ENCODE measurements at regions not wholly inside any gene's neighbourhood (a gene's known extent, or its start where the extent isn't known, plus 50 kb on each side); places are given as distances from the start of the nearest gene placed in this dataset.
"Not testable (repeated sequence)": the region's sequence is repeated elsewhere in the genome, so short reads cannot be mapped to it uniquely, and the experiment has no call there.

DNA sequence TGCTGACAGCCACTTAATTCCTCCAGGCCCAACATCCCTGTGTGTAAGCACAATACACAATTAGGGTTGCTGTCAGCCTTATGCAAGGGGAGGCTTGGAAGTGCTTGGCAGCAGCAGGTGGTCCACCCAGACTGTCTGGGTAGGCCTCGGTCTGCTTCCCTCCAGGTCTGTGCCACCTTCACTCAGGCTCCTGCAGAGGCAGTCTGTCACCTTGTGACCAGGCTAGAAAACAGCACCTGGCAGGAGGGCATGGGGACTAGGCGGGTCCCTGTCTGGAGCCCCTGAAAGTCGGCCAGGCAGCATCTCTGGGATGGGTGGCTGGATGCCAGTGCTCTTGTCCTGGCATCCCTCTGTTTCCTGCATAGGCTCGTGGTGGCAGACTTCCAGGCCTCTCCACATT lies 578.1 kb downstream of the KCNJ18 start:
- DNase-seq (no peak), ATAC-seq (ENCODE audit: low read depth) (no peak)
- TF ChIP-seq, protein P1, sequence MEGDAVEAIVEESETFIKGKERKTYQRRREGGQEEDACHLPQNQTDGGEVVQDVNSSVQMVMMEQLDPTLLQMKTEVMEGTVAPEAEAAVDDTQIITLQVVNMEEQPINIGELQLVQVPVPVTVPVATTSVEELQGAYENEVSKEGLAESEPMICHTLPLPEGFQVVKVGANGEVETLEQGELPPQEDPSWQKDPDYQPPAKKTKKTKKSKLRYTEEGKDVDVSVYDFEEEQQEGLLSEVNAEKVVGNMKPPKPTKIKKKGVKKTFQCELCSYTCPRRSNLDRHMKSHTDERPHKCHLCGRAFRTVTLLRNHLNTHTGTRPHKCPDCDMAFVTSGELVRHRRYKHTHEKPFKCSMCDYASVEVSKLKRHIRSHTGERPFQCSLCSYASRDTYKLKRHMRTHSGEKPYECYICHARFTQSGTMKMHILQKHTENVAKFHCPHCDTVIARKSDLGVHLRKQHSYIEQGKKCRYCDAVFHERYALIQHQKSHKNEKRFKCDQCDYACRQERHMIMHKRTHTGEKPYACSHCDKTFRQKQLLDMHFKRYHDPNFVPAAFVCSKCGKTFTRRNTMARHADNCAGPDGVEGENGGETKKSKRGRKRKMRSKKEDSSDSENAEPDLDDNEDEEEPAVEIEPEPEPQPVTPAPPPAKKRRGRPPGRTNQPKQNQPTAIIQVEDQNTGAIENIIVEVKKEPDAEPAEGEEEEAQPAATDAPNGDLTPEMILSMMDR (IDR thresholded peaks at IDR 0.05), result no peak
- intact Hi-C loops (cut with micrococcal nuclease), result no loop called here
- no peaks in the 10 kb centered on the region for H3K27me3 Mint-ChIP-seq
- no peaks in the 10 kb centered on the region for H3K4me1 Mint-ChIP-seq
- H3K9me3 Mint-ChIP-seq, result peaks cover 14% of the 10 kb centered on the region
- CTCF ChIA-PET, result no interaction called here
- POLR2A ChIA-PET, result no interaction called here
- no peak overlapping the region for H3K27ac Mint-ChIP-seq
- H3K36me3 Mint-ChIP-seq (ENCODE audit: low read depth), result no peaks in the 10 kb centered on the region
- H3K4me3 Mint-ChIP-seq, result no peak overlapping the region

DNA sequence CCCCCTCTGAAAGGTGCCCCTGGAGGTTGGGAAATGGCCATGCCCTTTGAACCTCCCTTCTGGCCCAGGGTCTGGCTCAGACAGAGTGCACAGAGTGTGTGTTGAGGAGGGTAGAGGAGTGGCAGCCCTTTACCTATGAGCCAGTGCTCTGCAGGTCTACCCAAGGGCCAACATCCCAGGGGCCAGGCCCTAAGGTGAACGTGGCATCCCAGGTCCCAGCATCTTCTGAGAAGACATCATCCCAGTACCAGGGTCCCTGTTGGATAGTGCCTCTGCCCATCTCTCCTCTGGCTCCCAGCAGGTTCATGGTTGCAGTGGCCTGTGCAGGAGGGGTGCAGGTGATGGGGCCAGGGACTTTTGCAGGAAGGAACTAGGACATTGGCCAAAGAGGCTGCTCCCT lies 578.5 kb downstream of the KCNJ18 start:
- H3K27me3 Mint-ChIP-seq; ATAC-seq (ENCODE audit: low read depth); H3K4me3 Mint-ChIP-seq; H3K36me3 Mint-ChIP-seq (ENCODE audit: low read depth); intact Hi-C loops (cut with micrococcal nuclease); CTCF ChIA-PET; DNase-seq; H3K4me1 Mint-ChIP-seq; H3K27ac Mint-ChIP-seq; POLR2A ChIA-PET: not testable (repeated sequence)
- peaks cover 15% of the 10 kb centered on the region for H3K9me3 Mint-ChIP-seq

DNA sequence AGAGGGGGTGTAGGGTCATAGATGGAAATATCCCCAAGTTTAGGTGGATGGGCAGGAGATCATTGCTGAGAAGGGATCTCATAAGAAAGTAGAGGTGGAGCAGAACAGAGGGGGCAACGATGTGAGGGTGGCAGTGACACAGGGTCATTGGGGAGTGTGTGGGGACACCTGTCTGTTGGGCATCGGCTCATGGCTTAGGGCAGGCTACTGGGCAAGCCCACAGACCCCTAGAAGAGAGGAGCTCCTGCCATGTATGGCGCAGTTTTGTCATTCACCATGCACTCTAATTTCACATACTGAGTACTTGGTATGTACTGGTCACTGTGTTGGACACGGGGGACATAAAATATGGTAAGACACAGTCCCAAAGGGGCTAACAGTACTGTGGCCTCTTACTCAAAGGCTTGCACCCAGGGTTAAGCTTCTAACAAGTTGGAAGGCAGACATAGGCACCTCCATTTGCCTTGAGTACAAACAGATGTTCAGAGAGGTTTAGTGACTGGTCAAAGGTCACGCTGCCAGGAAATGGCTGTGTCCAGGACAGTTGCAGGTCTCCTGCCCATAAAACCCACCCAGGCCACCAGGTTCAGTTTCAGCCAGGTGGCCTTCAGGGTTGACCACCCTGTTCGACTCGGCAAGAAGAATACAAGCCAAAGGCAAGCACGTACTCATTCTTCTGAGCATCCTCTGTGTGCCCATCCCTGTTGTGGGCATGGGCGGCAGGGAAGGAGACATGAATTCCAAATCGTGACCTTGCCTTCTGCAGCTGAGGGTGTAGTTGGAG lies 580.2 kb downstream of the KCNJ18 start:
- peaks cover 16% of the 10 kb centered on the region for H3K9me3 Mint-ChIP-seq
- H3K4me1 Mint-ChIP-seq, result no peaks in the 10 kb centered on the region
- no peaks in the 10 kb centered on the region for H3K27me3 Mint-ChIP-seq
- ATAC-seq (ENCODE audit: low read depth) (no peak), DNase-seq (no peak)
- H3K27ac Mint-ChIP-seq, result no peak overlapping the region
- TF ChIP-seq, protein P1 (IDR thresholded peaks at IDR 0.05), result no peak
- intact Hi-C loops (cut with micrococcal nuclease), result no loop called here
- POLR2A ChIA-PET, result no interaction called here
- no peaks in the 10 kb centered on the region for H3K36me3 Mint-ChIP-seq (ENCODE audit: low read depth)
- H3K4me3 Mint-ChIP-seq, result no peak overlapping the region
- CTCF ChIA-PET, result no interaction called here

DNA sequence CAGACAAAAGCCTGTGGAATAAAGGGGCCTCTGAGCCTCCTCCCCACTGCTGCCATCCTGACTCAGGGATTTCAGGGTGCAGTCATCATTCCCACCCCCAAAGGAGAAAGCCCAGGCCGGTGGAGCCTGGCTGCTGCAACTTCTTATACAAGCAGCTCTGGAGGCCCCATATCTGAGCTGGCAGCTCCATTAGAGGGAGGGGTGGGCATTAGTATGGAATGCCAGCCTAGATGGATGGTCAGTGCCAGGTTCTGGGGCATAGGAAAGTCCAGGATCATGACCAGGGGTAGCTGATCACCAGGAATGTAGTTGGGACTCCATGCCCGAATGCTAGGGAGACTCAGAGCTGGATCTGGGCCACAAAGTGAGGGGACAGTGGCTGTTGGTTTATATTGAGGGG lies 581.0 kb downstream of the KCNJ18 start:
- POLR2A ChIA-PET, result no interaction called here
- no peaks in the 10 kb centered on the region for H3K36me3 Mint-ChIP-seq (ENCODE audit: low read depth)
- H3K4me1 Mint-ChIP-seq, result no peaks in the 10 kb centered on the region
- intact Hi-C loops (cut with micrococcal nuclease), result no loop called here
- CTCF ChIA-PET, result no interaction called here
- H3K27ac Mint-ChIP-seq, result no peak overlapping the region
- no peak overlapping the region for H3K4me3 Mint-ChIP-seq
- no peak for ATAC-seq (ENCODE audit: low read depth)
- peaks cover 16% of the 10 kb centered on the region for H3K9me3 Mint-ChIP-seq
- TF ChIP-seq, protein P1 (IDR thresholded peaks at IDR 0.05), result no peak
- no peak for DNase-seq
- no peaks in the 10 kb centered on the region for H3K27me3 Mint-ChIP-seq

DNA sequence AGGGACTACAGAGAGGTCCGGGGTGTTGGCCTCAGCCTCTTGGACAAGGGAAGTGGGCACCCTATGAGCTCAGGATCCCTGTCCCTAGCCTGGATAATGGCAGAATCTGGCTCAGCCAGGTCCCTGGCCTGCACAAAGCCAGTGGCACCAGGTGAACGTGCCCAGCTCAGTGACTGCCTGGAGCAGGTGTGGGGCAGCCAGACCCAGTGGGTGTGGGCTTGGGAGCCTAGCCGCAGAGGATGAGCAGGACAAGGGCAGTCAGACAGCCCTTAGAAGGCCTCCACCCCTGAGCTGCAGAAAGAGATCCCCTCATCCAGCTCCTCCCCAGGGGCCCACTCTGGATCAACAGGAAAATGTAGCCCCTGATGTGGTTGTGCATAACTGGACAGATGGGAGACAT lies 585.3 kb downstream of the KCNJ18 start:
- Mint-ChIP-seq H3K4me3 (no peak overlapping the region), H3K4me1 (no peaks in the 10 kb centered on the region), H3K27me3 (no peaks in the 10 kb centered on the region), H3K27ac (no peak overlapping the region), H3K9me3 (peaks cover 6% of the 10 kb centered on the region), H3K36me3 (ENCODE audit: low read depth) (no peaks in the 10 kb centered on the region)
- DNase-seq, result no peak
- POLR2A ChIA-PET, result no interaction called here
- TF ChIP-seq, protein P1 (IDR thresholded peaks at IDR 0.05), result no peak
- ATAC-seq (ENCODE audit: low read depth), result no peak
- intact Hi-C loops (cut with micrococcal nuclease), result no loop called here
- CTCF ChIA-PET, result no interaction called here
